ENCODE measurements at regions not wholly inside any gene's neighbourhood (a gene's known extent, or its start where the extent isn't known, plus 50 kb on each side); places are given as distances from the start of the nearest gene placed in this dataset.

GRCh38 chr7:46549347-46549746 lies 628.3 kb upstream of the IGFBP3 start:
- H3K9me3 ChIP-seq (ENCODE audit: control insufficient read depth in 4 of 4, low read length in 3 of 4), result no peaks in the 10 kb centered on the region
- H3K27ac ChIP-seq (ENCODE audit: low read depth in 1 of 2, low read length in 2 of 2), result no peak overlapping the region
- no peak for TF ChIP-seq ATF3 (IDR thresholded peaks at IDR 0.05)
- peak in 1 of 2 donors; percentile 23 for TF ChIP-seq RXRA (IDR thresholded peaks at IDR 0.05)
- H3K4me3 ChIP-seq (ENCODE audit: low read depth in 1 of 3, low read length in 3 of 3), result no peak overlapping the region
- no peaks in the 10 kb centered on the region for H3K27me3 ChIP-seq (ENCODE audit: control insufficient read depth in 4 of 4, insufficient read depth in 4 of 4, low read length in 3 of 4)
- 30% methylated on average over 1 of the region's 1 CpG for WGBS
- no peak for DNase-seq (ENCODE audit: low spot score)
- H3K9ac ChIP-seq (ENCODE audit: low read depth in 1 of 2, low read length in 2 of 2), result no peak overlapping the region
- H3K4me1 ChIP-seq (ENCODE audit: control insufficient read depth in 4 of 4, insufficient read depth in 4 of 4, low read length in 3 of 4), result peaks cover 0 to 16% (median 13%) of the 10 kb centered on the region in 4 donors
- H3K36me3 ChIP-seq (ENCODE audit: control insufficient read depth in 4 of 4, insufficient read depth in 3 of 4, low read depth in 1 of 4, low read length in 3 of 4), result no peaks in the 10 kb centered on the region

- no peak for DNase-seq (ENCODE audit: low spot score)
- Histone ChIP-seq H3K27me3 (ENCODE audit: control insufficient read depth in 4 of 4, insufficient read depth in 4 of 4, low read length in 3 of 4) (no peaks in the 10 kb centered on the region), H3K9ac (ENCODE audit: low read depth in 1 of 2, low read length in 2 of 2) (no peak overlapping the region), H3K4me1 (ENCODE audit: control insufficient read depth in 4 of 4, insufficient read depth in 4 of 4, low read length in 3 of 4) (peaks cover 0 to 16% (median 13%) of the 10 kb centered on the region in 4 donors), H3K36me3 (ENCODE audit: control insufficient read depth in 4 of 4, insufficient read depth in 3 of 4, low read depth in 1 of 4, low read length in 3 of 4) (no peaks in the 10 kb centered on the region), H3K9me3 (ENCODE audit: control insufficient read depth in 4 of 4, low read length in 3 of 4) (no peaks in the 10 kb centered on the region), H3K4me3 (ENCODE audit: low read depth in 1 of 3, low read length in 3 of 3) (no peak overlapping the region), H3K27ac (ENCODE audit: low read depth in 1 of 2, low read length in 2 of 2) (no peak overlapping the region)
- TF ChIP-seq HNF4A (conservative IDR thresholded peaks at IDR 0.05) (no peak), ZBTB33 (IDR thresholded peaks at IDR 0.05) (no peak), HNF4G (IDR thresholded peaks at IDR 0.05) (no peak), REST (IDR thresholded peaks at IDR 0.05) (no peak), SP1 (IDR thresholded peaks at IDR 0.05) (no peak), ATF3 (IDR thresholded peaks at IDR 0.05) (no peak), EGR1 (IDR thresholded peaks at IDR 0.05; ENCODE audit: low read depth in 2 of 2) (no peak)
Measured at GRCh38 chr7:46547044-46547443, 626.0 kb upstream of the IGFBP3 start.

GRCh38 chr7:46545790-46546189 lies 624.7 kb upstream of the IGFBP3 start:
- H3K9ac ChIP-seq (ENCODE audit: low read depth in 1 of 2, low read length in 2 of 2), result no peak overlapping the region
- no peaks in the 10 kb centered on the region for H3K9me3 ChIP-seq (ENCODE audit: control insufficient read depth in 4 of 4, low read length in 3 of 4)
- no peak overlapping the region for H3K27ac ChIP-seq (ENCODE audit: low read depth in 1 of 2, low read length in 2 of 2)
- H3K4me3 ChIP-seq (ENCODE audit: low read depth in 1 of 3, low read length in 3 of 3), result no peak overlapping the region
- H3K27me3 ChIP-seq (ENCODE audit: control insufficient read depth in 4 of 4, insufficient read depth in 4 of 4, low read length in 3 of 4), result no peaks in the 10 kb centered on the region
- peaks cover 0 to 15% (median 10%) of the 10 kb centered on the region in 4 donors for H3K4me1 ChIP-seq (ENCODE audit: control insufficient read depth in 4 of 4, insufficient read depth in 4 of 4, low read length in 3 of 4)
- DNase-seq (ENCODE audit: low spot score), result no peak
- no peaks in the 10 kb centered on the region for H3K36me3 ChIP-seq (ENCODE audit: control insufficient read depth in 4 of 4, insufficient read depth in 3 of 4, low read depth in 1 of 4, low read length in 3 of 4)
- WGBS, result 54% methylated on average over 1 of the region's 1 CpG
- TF ChIP-seq CTCF (IDR thresholded peaks at IDR 0.05; ENCODE audit: low read depth, low read length, missing input control) (no peak), HNF4A (conservative IDR thresholded peaks at IDR 0.05) (peak in 1 of 2 donors; percentile 52), EGR1 (IDR thresholded peaks at IDR 0.05; ENCODE audit: low read depth in 2 of 2) (no peak), JUND (IDR thresholded peaks at IDR 0.05) (peak; percentile 78 to 99), FOXA1 (IDR thresholded peaks at IDR 0.05) (no peak), RXRA (IDR thresholded peaks at IDR 0.05) (peak in 1 of 2 donors; percentile 48), RAD21 (IDR thresholded peaks at IDR 0.05) (peak in 1 of 2 donors; percentile 8), HNF4G (IDR thresholded peaks at IDR 0.05) (no peak), SP1 (IDR thresholded peaks at IDR 0.05) (no peak), ZBTB33 (IDR thresholded peaks at IDR 0.05) (peak; percentile 23), TAF1 (conservative IDR thresholded peaks at IDR 0.05) (no peak), MAX (IDR thresholded peaks at IDR 0.05) (no peak)

Measured in liver (tissue), 8 donors.